Posterior cingulate gyrus (tissue), 11 donors: ENCODE measurements at regions not wholly inside any gene's neighbourhood (a gene's known extent, or its start where the extent isn't known, plus 50 kb on each side); places are given as distances from the start of the nearest gene placed in this dataset.
"Not testable (repeated sequence)": the region's sequence is repeated elsewhere in the genome, so short reads cannot be mapped to it uniquely, and the experiment has no call there.

Experiments
- DNase-seq, 10 donors: peaks; one replicate each; pipeline versions ENCODE4 v3.0.0 to v3.0.0-alpha.2; 2020 to 2021; ENCODE audit warnings: mixed read lengths in 3 of 10
- intact Hi-C: fragments of 100-400 bp; cut with DNase I; formaldehyde crosslinking; loops from one replicate; pipeline ENCODE4 v1.15.1; 2023

DNA sequence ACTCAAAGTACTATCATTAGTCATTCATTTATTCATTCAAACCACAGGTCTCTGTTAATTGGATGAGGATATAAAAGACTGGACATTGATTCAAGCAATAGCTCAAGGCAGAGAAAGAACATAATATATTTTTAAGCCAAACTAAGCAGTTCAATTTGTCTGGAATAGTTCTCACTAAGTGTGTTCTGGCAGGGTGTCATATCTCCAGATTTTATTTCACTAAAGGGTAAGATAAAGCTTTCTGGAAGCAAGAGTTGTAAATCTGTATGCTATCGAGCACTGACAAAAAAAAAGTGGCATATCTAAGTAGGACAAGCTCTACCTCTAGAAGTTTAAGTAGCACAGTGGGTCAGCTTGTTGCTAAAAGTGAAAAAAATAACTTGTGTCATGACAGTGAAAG is 375.6 kb downstream of the TUSC1 start:
- intact Hi-C loops = no loop called here
- no peak for DNase-seq

DNA sequence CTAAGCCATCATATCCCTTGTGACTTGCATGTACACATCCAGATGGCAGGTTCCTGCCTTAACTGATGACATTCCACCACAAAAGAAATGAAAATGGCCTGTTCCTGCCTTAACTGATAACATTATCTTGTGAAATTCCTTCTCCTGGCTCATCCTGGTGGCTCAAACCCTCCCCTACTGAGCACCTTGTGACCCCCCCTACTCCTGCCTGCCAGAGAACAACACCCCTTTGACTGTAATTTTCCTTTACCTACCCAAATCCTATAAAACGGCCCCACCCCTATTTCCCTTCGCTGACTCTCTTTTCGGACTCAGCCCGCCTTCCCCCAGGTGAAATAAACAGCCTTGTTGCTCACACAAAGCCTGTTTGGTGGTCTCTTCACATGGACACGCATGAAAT is 390.0 kb downstream of the TUSC1 start:
- intact Hi-C loops, DNase-seq: not testable (repeated sequence)

DNA sequence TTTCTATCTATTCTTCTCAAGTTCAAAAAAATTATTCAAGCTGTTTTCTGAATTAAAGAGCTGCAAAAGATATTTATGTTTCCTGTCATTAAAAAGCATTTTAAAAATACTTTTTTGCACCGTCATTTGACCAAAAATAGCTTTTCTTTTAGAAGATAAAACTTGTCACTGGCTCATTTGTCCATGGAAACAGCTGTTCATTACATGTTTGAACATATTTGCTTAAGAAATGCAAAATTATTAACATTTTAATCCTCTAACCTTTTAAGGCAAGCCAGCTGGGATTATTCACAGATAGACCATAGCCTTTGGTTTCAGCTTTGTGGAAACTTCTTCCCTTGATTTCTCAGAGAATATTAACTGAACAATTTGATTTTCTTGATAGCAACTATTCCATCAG is 393.9 kb downstream of the TUSC1 start:
- intact Hi-C loops = no loop called here
- no peak for DNase-seq

- DNase-seq = no peak
- intact Hi-C loops = no loop called here
These were observed 395.3 kb downstream of the TUSC1 start for GRCh38 chr9:25282946-25283345.

DNA sequence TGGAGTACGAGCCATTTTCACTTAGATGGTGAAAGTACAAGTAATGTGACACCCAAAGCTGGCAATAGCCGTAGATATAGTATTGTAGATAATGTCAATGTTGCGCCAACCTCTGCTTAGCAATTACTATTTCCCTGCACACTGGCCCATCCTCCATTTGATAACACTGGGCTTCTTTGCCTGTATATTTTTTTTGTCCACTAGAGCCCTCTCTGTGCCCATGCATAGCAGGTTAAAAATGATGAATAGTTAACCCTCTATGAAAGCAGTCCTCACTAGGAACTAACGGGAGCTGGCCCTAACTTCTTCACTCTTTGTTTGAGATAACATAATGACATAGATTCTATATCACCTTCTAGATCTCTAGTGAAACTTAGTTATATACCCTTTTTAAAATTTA is 416.8 kb downstream of the TUSC1 start:
- intact Hi-C loops = no loop called here
- no peak for DNase-seq

DNA sequence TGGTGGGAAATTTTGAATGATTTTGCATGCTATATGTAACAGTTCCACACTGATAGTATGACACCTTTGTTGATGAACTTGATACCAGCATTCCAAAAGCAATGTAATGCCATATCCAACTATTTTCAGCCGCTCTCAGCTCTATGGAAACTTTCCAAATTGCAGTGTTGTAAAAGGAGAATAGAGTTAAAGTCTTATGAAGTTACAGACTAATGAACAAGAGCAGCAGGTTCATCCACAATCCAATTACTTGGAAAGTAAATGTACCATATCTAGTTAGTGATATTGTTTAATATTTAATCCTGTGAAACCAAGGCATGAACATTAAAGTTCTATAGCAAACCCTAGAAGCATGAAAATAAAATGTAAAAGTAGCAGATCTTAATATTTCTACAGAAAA is 418.2 kb downstream of the TUSC1 start:
- intact Hi-C loops = no loop called here
- no peak for DNase-seq

DNA sequence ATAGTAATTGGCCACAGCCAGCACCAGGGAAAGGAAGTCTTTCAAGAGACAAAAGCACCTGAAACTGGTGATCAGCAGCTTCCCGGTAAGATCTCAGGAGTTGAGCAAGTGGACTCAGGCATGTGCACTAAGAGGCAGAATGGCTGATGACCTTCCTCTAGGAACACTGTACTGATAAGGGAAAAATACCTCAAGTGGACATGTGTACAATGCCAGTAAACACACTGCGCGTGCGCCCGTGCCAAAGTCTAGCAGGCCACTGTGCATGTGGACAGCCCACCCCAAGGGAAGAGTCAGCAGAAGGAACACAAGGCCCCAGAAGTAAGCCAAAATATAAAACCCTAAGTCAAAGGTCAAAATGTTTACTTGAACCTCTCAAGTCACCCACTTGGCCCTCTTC is 423.0 kb downstream of the TUSC1 start:
- intact Hi-C loops = no loop called here
- DNase-seq = peak in 1 of 10 donors; percentile 43

- intact Hi-C loops = no loop called here
- no peak for DNase-seq
These were observed 424.2 kb downstream of the TUSC1 start for GRCh38 chr9:25254051-25254450.

DNA sequence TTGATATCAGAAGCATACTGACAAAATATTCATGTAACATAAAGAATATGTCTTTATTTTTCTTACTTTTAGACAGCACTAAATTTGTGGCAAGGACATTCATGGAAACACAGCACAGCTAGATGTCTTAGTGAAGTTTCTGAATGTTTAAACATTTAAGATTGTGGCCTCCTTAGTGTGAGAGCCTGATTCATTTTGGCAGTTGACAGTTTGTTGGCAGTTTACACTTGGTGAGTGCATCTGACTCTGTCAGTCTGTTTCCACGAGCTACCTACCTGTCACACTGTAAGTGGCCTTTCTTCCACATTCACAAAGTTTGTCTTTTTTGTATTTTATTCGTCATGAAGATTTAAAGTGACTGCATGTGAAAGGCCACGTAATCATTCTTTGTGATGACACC is 436.8 kb downstream of the TUSC1 start:
- no peak for DNase-seq

GRCh38 chr9:25226901-25227686 is 451.1 kb downstream of the TUSC1 start:
- intact Hi-C loops = no loop called here
- DNase-seq = no peak

More for the DNA sequence above, 436.8 kb downstream of the TUSC1 start:
- intact Hi-C loops = no loop called here

GRCh38 chr9:25225938-25226760 is 452.1 kb downstream of the TUSC1 start:
- intact Hi-C loops = no loop called here
- peak in 2 of 10 donors; percentile 64 to 77 for DNase-seq

- intact Hi-C loops = no loop called here
- no peak for DNase-seq
These were observed 453.2 kb downstream of the TUSC1 start for GRCh38 chr9:25224996-25225395.

DNA sequence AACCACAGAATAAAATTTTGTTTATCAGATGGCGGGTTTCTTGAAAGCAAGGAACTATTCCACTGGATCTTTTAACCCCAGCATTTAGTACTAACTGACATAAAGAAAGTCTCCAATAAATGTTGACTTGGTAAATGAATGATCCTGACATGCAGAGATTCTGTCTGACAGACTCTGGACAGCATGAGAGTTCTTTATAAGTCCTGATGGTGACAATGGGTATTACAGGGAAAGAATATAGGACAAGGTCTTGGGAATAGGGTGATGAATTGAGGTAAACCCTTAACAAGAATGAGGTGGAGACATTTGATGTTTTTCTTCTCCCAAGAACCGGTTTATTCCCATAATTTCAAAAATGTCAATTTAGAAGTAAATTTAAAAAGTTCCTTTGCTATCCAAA is 453.9 kb downstream of the TUSC1 start:
- intact Hi-C loops = no loop called here

DNA sequence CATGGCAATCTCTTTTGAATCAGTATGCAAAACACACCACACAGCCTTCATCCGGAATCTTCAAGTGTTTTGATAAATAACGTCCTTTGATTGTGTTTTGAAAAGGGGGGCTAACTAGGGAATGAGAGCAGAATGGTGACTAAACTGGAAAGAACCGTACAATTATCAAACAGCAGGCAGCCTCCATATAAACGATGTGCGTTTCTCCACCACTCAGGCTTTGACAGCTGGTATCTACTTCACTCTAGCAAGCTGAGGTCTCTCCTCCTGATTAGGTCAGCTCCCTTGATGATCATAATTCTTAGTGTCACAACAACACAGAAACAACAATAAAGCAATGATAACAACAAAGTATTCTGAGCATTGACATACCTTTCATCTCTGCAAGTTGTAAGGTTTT is 465.9 kb downstream of the TUSC1 start:
- no peak for DNase-seq
- intact Hi-C loops = no loop called here

More for the DNA sequence above, 453.9 kb downstream of the TUSC1 start:
- no peak for DNase-seq

- DNase-seq = no peak
These were observed 470.6 kb downstream of the TUSC1 start for GRCh38 chr9:25207402-25208195.

GRCh38 chr9:25206027-25206426 is 472.2 kb downstream of the TUSC1 start:
- intact Hi-C loops = no loop called here
- DNase-seq = no peak

More at GRCh38 chr9:25207402-25208195, 470.6 kb downstream of the TUSC1 start:
- intact Hi-C loops = no loop called here

GRCh38 chr9:25205285-25205684 is 473.0 kb downstream of the TUSC1 start:
- no peak for DNase-seq
- intact Hi-C loops = no loop called here

- DNase-seq = peak in 1 of 10 donors; percentile 16
- intact Hi-C loops = no loop called here
These were observed 500.4 kb downstream of the TUSC1 start for GRCh38 chr9:25177858-25178257.

DNA sequence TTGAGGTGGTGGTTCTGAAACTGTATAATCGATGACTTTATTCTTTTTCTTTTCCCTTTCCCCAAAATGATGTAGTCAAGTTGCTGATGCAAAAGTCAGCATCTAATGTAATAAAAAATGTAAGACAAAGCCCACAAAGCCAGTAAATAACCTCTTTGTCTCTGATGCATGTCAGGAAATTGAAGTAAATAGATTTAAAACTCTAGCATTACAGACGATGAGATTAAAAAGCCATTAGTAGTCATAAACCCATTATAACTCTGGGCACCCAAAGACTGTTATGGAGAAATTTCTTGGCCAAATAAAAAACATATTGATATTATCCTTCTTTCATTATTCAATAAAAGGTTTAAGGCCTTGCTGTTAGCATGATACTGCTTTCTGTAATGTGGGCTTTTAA is 548.7 kb downstream of the TUSC1 start:
- intact Hi-C loops = no loop called here

DNA sequence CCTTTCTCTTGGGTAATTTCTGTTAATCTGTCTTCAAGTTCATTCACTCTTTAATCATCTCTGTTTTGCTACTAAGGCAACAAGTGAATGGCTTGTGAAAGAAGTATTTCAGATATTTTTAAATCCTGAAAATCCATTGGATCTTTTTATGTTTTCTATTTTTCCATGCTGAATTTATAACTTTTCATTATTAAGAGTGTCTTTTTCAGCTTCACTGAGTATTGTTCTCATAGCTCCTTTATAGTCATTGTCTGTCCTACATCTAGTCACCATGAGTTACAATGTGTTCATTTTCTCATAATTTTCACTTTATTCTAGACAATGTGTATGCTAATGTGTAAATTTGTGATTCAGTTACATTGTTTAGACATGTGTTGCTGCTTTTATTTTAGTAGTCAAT is 556.4 kb downstream of the TUSC1 start:
- intact Hi-C loops = no loop called here
- no peak for DNase-seq

More for the DNA sequence above, 548.7 kb downstream of the TUSC1 start:
- DNase-seq = no peak

GRCh38 chr9:25119041-25119440 is 559.2 kb downstream of the TUSC1 start:
- intact Hi-C loops = no loop called here
- no peak for DNase-seq
